GM23338 (cell line): ENCODE measurements at regions not wholly inside any gene's neighbourhood (a gene's known extent, or its start where the extent isn't known, plus 50 kb on each side); places are given as distances from the start of the nearest gene placed in this dataset.
A peak's percentile ranks its signal among the peaks of the same experiment; 100 is the strongest.

ENCODE experiments used
- ATAC-seq: fragments of 200-7000 bp; cut with Tn5 transposase; 3 replicates; pipeline ENCODE4 v1.9.1; 2020
- DNase-seq: peaks from one replicate; pipeline ENCODE4 v3.0.0-alpha.2; 2015; ENCODE audit warnings: low spot score
- H2AFZ ChIP-seq: fragments of 200-600 bp; sonication (generic); 2 replicates; pipeline ENCODE4 v1.8.0; 2016; ENCODE audit warnings: antibody characterized with exemption, mild to moderate bottlenecking, moderate library complexity
- H3F3A ChIP-seq: fragments of 200-600 bp; sonication (generic); replicated peaks from 2 replicates; pipeline ENCODE4 v1.8.0; 2017; ENCODE audit warnings: antibody characterized with exemption, mixed run types, low read depth
- H3K27ac ChIP-seq: fragments of 200-600 bp; sonication (generic); 2 replicates; pipeline ENCODE4 v1.6.1; 2016; ENCODE audit warnings: low read depth
- H3K27me3 ChIP-seq: fragments of 200-600 bp; sonication (generic); 2 replicates; pipeline ENCODE4 v1.8.0; 2016; ENCODE audit warnings: mild to moderate bottlenecking, mixed run types, moderate library complexity; ENCODE audit not compliant: insufficient read depth
- H3K36me3 ChIP-seq: fragments of 200-600 bp; sonication (generic); 2 replicates; pipeline ENCODE4 v1.8.0; 2016; ENCODE audit warnings: mild to moderate bottlenecking; ENCODE audit not compliant: insufficient read depth
- H3K4me1 ChIP-seq: fragments of 200-600 bp; sonication (generic); 2 replicates; pipeline ENCODE4 v1.8.0; 2016; ENCODE audit warnings: mild to moderate bottlenecking, moderate library complexity; ENCODE audit not compliant: insufficient read depth
- H3K4me2 ChIP-seq: fragments of 200-600 bp; sonication (generic); 2 replicates; pipeline ENCODE4 v1.7.1; 2017; ENCODE audit warnings: mixed run types
- H3K4me3 ChIP-seq: fragments of 200-600 bp; sonication (generic); 2 replicates; pipeline ENCODE4 v1.6.1; 2016; ENCODE audit warnings: mixed run types
- H3K79me2 ChIP-seq: fragments of 200-600 bp; sonication (generic); replicated peaks from 2 replicates; pipeline ENCODE4 v1.8.0; 2017; ENCODE audit warnings: mild to moderate bottlenecking; ENCODE audit not compliant: insufficient read depth
- H3K9me2 ChIP-seq: fragments of 200-600 bp; sonication (generic); 2 replicates; pipeline ENCODE4 v1.8.0; 2017; ENCODE audit not compliant: insufficient read depth
- H4K20me1 ChIP-seq: fragments of 200-600 bp; sonication (generic); replicated peaks from 2 replicates; pipeline ENCODE4 v1.8.0; 2017; ENCODE audit warnings: mild to moderate bottlenecking; ENCODE audit not compliant: insufficient read depth
- H3K27ac Mint-ChIP-seq: 2 replicates; pipeline ENCODE4 v1.8.0; 2020; ENCODE audit warnings: inconsistent platforms, mild to moderate bottlenecking, moderate library complexity, mixed read lengths
- H3K27me3 Mint-ChIP-seq: 3 replicates; pipeline ENCODE4 v1.8.0; 2022; ENCODE audit warnings: low read depth, mild to moderate bottlenecking, moderate library complexity, mixed read lengths, inconsistent platforms; ENCODE audit not compliant: insufficient read depth, poor library complexity
- H3K36me3 Mint-ChIP-seq: 3 replicates; pipeline ENCODE4 v1.8.0; 2021; ENCODE audit warnings: low read depth, mild to moderate bottlenecking, inconsistent platforms, moderate library complexity, mixed read lengths
- H3K4me1 Mint-ChIP-seq: 3 replicates; pipeline ENCODE4 v1.8.0; 2020; ENCODE audit warnings: mild to moderate bottlenecking, inconsistent platforms, mixed read lengths
- H3K4me3 Mint-ChIP-seq: 3 replicates; pipeline ENCODE4 v1.8.0; 2021; ENCODE audit warnings: moderate library complexity, mild to moderate bottlenecking, inconsistent platforms, mixed read lengths
- H3K9me3 Mint-ChIP-seq: 3 replicates; pipeline ENCODE4 v1.8.0; 2020; ENCODE audit warnings: moderate library complexity, mild to moderate bottlenecking, inconsistent platforms, mixed read lengths
- CREB1 ChIP-seq: fragments of 250-450 bp; sonication (Bioruptor Pico); IDR thresholded peaks from 2 replicates; pipeline ENCODE4 v1.5.0; 2020; ENCODE audit warnings: low read depth, mild to moderate bottlenecking, moderate library complexity
- ETS1 ChIP-seq: IDR thresholded peaks from 2 replicates; pipeline ENCODE4 v1.6.1; 2016; ENCODE audit warnings: antibody characterized with exemption
- EZH2 ChIP-seq: fragments of 200-600 bp; sonication (generic); IDR thresholded peaks from one replicate; pipeline ENCODE4 v1.8.0; 2017; ENCODE audit warnings: antibody characterized with exemption, mild to moderate bottlenecking, low read depth; ENCODE audit not compliant: unreplicated experiment
- EZH2phosphoT487 ChIP-seq: fragments of 200-600 bp; sonication (generic); IDR thresholded peaks from one replicate; pipeline ENCODE4 v1.8.1; 2018; ENCODE audit warnings: antibody characterized with exemption; ENCODE audit not compliant: unreplicated experiment
- NANOG ChIP-seq: IDR thresholded peaks from 2 replicates; pipeline ENCODE4 v1.6.1; 2016; ENCODE audit warnings: antibody characterized with exemption, borderline replicate concordance
- ZNF114 ChIP-seq: fragments of 250-450 bp; sonication (Bioruptor Pico); IDR thresholded peaks from 2 replicates; pipeline ENCODE4 v1.5.0; 2020; ENCODE audit warnings: mild to moderate bottlenecking, moderate library complexity
- ZNF331 ChIP-seq: fragments of 250-450 bp; sonication (Bioruptor Pico); IDR thresholded peaks from 2 replicates; pipeline ENCODE4 v1.5.0; 2020; ENCODE audit warnings: low read depth, mild to moderate bottlenecking, moderate library complexity
- TF ChIP-seq, protein P1 (sequence below): IDR thresholded peaks from one replicate; pipeline ENCODE4 v1.6.1; 2018; ENCODE audit warnings: antibody characterized with exemption; ENCODE audit not compliant: unreplicated experiment
- TF ChIP-seq, protein P2 (sequence below), 2 experiments: fragments of 200-600 bp in 1 of 2; sonication (generic) in 1 of 2; conservative IDR thresholded peaks; 2 replicates each; pipeline versions ENCODE4 v1.5.1 to v1.6.1; 2016 to 2017; ENCODE audit warnings: antibody characterized with exemption in 2 of 2, low read depth in 2 of 2, mild to moderate bottlenecking in 2 of 2, moderate library complexity in 1 of 2

DNA sequence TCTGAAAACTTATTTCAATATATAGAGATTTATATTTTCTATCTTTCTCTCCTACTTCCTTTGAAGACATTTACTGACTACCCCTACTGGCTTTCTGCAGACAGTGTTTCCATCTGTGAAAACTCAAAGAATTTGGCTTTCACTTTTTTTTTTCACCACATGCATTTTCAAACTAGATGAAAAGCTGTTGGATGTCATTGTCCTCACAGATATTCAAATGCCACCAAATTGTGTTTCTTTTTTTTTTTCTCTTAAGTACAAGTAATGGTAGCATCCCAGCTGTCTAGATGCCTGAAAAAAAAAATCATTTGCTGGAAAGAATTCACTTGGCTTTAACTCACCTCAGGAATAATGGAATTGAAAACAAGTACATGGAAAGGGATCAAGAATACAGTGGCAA lies 2258.6 kb upstream of the ACO1 start:
- no peaks in the 10 kb centered on the region for H4K20me1 ChIP-seq
- H3K36me3 Mint-ChIP-seq, result no peaks in the 10 kb centered on the region
- no peaks in the 10 kb centered on the region for H3K9me3 Mint-ChIP-seq
- H3K27ac Mint-ChIP-seq, result no peak overlapping the region
- no peaks in the 10 kb centered on the region for H3F3A ChIP-seq
- H3K27ac ChIP-seq, result no peak overlapping the region
- peaks cover 1% of the 10 kb centered on the region for H3K27me3 Mint-ChIP-seq
- no peaks in the 10 kb centered on the region for H3K27me3 ChIP-seq
- H3K9me2 ChIP-seq, result no peaks in the 10 kb centered on the region
- peaks cover 12% of the 10 kb centered on the region; the same call in 2 of the 3 replicates for H3K4me1 Mint-ChIP-seq
- no peaks in the 10 kb centered on the region for H3K79me2 ChIP-seq
- ATAC-seq (no peak), DNase-seq (peak; percentile 8)
- no peaks in the 10 kb centered on the region for H3K36me3 ChIP-seq
- H3K4me3 Mint-ChIP-seq, result no peak overlapping the region
- no peak overlapping the region for H3K4me3 ChIP-seq
- H3K4me1 ChIP-seq, result peaks cover 10% of the 10 kb centered on the region
- no peak for TF ChIP-seq EZH2phosphoT487
- no peak overlapping the region for H2AFZ ChIP-seq
- no peak overlapping the region for H3K4me2 ChIP-seq

GRCh38 chr9:30127371-30127770 lies 2257.1 kb upstream of the ACO1 start:
- no peak for TF ChIP-seq ZNF331 (CRISPR knock-in tag)
- TF ChIP-seq, protein P1, sequence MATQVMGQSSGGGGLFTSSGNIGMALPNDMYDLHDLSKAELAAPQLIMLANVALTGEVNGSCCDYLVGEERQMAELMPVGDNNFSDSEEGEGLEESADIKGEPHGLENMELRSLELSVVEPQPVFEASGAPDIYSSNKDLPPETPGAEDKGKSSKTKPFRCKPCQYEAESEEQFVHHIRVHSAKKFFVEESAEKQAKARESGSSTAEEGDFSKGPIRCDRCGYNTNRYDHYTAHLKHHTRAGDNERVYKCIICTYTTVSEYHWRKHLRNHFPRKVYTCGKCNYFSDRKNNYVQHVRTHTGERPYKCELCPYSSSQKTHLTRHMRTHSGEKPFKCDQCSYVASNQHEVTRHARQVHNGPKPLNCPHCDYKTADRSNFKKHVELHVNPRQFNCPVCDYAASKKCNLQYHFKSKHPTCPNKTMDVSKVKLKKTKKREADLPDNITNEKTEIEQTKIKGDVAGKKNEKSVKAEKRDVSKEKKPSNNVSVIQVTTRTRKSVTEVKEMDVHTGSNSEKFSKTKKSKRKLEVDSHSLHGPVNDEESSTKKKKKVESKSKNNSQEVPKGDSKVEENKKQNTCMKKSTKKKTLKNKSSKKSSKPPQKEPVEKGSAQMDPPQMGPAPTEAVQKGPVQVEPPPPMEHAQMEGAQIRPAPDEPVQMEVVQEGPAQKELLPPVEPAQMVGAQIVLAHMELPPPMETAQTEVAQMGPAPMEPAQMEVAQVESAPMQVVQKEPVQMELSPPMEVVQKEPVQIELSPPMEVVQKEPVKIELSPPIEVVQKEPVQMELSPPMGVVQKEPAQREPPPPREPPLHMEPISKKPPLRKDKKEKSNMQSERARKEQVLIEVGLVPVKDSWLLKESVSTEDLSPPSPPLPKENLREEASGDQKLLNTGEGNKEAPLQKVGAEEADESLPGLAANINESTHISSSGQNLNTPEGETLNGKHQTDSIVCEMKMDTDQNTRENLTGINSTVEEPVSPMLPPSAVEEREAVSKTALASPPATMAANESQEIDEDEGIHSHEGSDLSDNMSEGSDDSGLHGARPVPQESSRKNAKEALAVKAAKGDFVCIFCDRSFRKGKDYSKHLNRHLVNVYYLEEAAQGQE, result no peak
- no peak for TF ChIP-seq NANOG
- no peak for TF ChIP-seq ZNF114
- no peak for TF ChIP-seq EZH2phosphoT487
- Histone ChIP-seq H3F3A (no peaks in the 10 kb centered on the region), H3K4me2 (no peak overlapping the region), H3K36me3 (no peaks in the 10 kb centered on the region), H3K4me3 (no peak overlapping the region), H2AFZ (no peak overlapping the region), H3K4me1 (peaks cover 8% of the 10 kb centered on the region; the same call in 1 of the 2 replicates), H3K27me3 (no peaks in the 10 kb centered on the region), H3K79me2 (no peaks in the 10 kb centered on the region), H3K27ac (no peak overlapping the region), H3K9me2 (no peaks in the 10 kb centered on the region), H4K20me1 (no peaks in the 10 kb centered on the region)
- no peaks in the 10 kb centered on the region for H3K9me3 Mint-ChIP-seq
- H3K4me3 Mint-ChIP-seq, result no peak overlapping the region
- H3K27ac Mint-ChIP-seq, result no peak overlapping the region
- DNase-seq, result no peak
- H3K27me3 Mint-ChIP-seq, result peaks cover 1% of the 10 kb centered on the region
- H3K36me3 Mint-ChIP-seq, result no peaks in the 10 kb centered on the region
- ATAC-seq, result no peak
- H3K4me1 Mint-ChIP-seq, result peaks cover 11% of the 10 kb centered on the region; the same call in 2 of the 3 replicates

DNA sequence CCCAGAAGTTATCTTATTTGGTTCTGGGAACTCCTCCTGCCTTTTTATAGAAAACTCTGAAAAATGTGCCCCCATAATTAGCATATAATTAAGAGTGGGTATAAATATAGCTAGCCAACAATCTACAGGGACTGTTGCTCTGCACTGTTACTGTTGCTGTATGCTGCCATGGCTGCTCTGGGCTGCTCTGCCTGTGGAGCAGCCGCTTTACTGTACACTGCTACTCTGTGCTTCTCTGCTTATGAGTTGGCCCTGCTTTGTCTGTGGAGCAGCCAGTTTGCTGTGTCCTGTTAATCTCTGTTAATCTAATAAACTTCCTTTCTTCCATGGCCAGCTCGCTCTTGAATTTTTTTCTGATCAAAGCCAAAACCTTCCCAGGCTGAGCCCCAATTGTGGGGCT lies 2244.0 kb upstream of the ACO1 start:
- no peak for DNase-seq
- Mint-ChIP-seq H3K27ac (no peak overlapping the region), H3K4me3 (no peak overlapping the region), H3K27me3 (peaks cover 2% of the 10 kb centered on the region), H3K36me3 (peaks cover 6% of the 10 kb centered on the region; the same call in 1 of the 3 replicates), H3K9me3 (no peaks in the 10 kb centered on the region; the same call in 1 of the 3 replicates), H3K4me1 (peaks cover 18% of the 10 kb centered on the region)
- no peak overlapping the region for H3K4me2 ChIP-seq
- no peak overlapping the region for H3K27ac ChIP-seq
- no peaks in the 10 kb centered on the region for H3K27me3 ChIP-seq
- H3K4me3 ChIP-seq, result no peak overlapping the region
- H3K79me2 ChIP-seq, result no peaks in the 10 kb centered on the region
- H3K9me2 ChIP-seq, result no peaks in the 10 kb centered on the region; the same call in 1 of the 2 replicates
- ATAC-seq, result no peak
- H3K36me3 ChIP-seq, result no peaks in the 10 kb centered on the region
- H4K20me1 ChIP-seq, result no peaks in the 10 kb centered on the region
- peaks cover 9% of the 10 kb centered on the region; the same call in 1 of the 2 replicates for H3K4me1 ChIP-seq
- no peaks in the 10 kb centered on the region for H3F3A ChIP-seq
- peak overlapping the region; percentile 45 for H2AFZ ChIP-seq
- TF ChIP-seq ETS1 (no peak), CREB1 (CRISPR knock-in tag) (no peak), EZH2 (no peak), ZNF114 (no peak)
- TF ChIP-seq, protein P2, sequence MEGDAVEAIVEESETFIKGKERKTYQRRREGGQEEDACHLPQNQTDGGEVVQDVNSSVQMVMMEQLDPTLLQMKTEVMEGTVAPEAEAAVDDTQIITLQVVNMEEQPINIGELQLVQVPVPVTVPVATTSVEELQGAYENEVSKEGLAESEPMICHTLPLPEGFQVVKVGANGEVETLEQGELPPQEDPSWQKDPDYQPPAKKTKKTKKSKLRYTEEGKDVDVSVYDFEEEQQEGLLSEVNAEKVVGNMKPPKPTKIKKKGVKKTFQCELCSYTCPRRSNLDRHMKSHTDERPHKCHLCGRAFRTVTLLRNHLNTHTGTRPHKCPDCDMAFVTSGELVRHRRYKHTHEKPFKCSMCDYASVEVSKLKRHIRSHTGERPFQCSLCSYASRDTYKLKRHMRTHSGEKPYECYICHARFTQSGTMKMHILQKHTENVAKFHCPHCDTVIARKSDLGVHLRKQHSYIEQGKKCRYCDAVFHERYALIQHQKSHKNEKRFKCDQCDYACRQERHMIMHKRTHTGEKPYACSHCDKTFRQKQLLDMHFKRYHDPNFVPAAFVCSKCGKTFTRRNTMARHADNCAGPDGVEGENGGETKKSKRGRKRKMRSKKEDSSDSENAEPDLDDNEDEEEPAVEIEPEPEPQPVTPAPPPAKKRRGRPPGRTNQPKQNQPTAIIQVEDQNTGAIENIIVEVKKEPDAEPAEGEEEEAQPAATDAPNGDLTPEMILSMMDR (conservative IDR thresholded peaks at IDR 0.05; ENCODE audit: low read depth in 2 of 2), result no peak
